ENCODE measurements at regions not wholly inside any gene's neighbourhood (a gene's known extent, or its start where the extent isn't known, plus 50 kb on each side); places are given as distances from the start of the nearest gene placed in this dataset.

GRCh38 chr13:112251930-112252585, 124.1 kb upstream of the SPACA7 start:
- no TSS peak for BruUV-seq (replicated peaks)
- Histone ChIP-seq H3K9me2 (ENCODE audit: insufficient read depth) (no peaks in the 10 kb centered on the region), H3K9me3 (ENCODE audit: insufficient read depth, low read depth) (no peaks in the 10 kb centered on the region), H3K4me3 (no peak overlapping the region), H2AFZ (no peak overlapping the region), H3F3A (ENCODE audit: insufficient read depth, low read depth) (no peaks in the 10 kb centered on the region), H3K36me3 (ENCODE audit: low read depth) (no peaks in the 10 kb centered on the region), H3K27me3 (ENCODE audit: insufficient read depth, low read depth) (peaks cover 100% of the 10 kb centered on the region), H4K20me1 (ENCODE audit: insufficient read depth) (no peaks in the 10 kb centered on the region; the same call in 1 of the 2 replicates), H3K4me1 (replicated peaks; ENCODE audit: insufficient read depth) (no peaks in the 10 kb centered on the region), H3K79me2 (ENCODE audit: low read depth) (no peaks in the 10 kb centered on the region), H3K4me2 (no peak overlapping the region), H3K27ac (no peak overlapping the region)
- CTCF ChIA-PET, result no interaction called here
- intact Hi-C loops (cut with micrococcal nuclease; ENCODE audit: unreplicated experiment), result no loop called here
- POLR2A ChIA-PET (ENCODE audit: unreplicated experiment), result no interaction called here
- DNase-seq, result no peak
- TF ChIP-seq EZH2 (IDR thresholded peaks at IDR 0.05; ENCODE audit: low read depth) (no peak), CTCF (conservative IDR thresholded peaks at IDR 0.05) (no peak)

DNA sequence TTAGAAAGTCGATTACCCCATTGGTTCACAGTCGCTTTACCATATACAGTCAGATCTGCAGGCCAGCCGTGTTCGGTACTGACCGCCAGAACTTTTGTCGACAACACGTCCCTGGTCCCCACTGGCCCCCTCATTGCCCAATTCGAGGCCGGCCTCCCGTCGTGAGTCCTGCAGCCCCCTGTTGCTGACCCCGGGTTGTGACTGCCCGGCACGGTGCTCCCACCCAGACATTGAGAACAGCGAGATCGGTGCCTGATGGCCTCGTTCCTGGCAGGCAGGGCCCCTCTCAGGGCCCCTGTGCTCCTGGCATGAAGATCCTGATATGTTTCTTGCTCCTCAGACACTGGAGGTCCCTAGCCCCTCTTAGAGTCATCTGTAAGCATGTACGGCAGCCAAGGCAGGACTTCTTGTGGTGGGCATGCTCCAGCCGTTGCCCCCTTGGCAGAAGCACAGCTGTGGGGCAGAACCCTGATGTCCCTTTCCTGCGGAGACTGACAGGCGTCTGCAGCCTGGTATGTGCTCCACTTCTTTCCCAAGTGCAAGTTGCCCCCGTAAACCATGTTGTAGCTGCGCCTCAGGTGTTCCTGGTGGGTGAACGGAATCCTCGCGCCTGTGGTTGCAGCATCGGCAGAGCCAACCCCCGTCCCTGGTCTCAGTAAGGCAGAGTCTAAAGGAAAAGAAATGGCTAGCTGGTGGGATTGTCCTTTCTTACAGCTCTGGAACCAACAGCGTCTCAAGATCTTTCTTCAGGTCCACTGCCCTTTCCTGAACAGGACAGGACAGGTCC, 123.2 kb upstream of the SPACA7 start:
- TF ChIP-seq CTCF (conservative IDR thresholded peaks at IDR 0.05) (no peak), EZH2 (IDR thresholded peaks at IDR 0.05; ENCODE audit: low read depth) (no peak)
- Histone ChIP-seq H3K4me2 (no peak overlapping the region), H3F3A (ENCODE audit: insufficient read depth, low read depth) (no peaks in the 10 kb centered on the region), H3K4me1 (replicated peaks; ENCODE audit: insufficient read depth) (no peaks in the 10 kb centered on the region), H3K27me3 (ENCODE audit: insufficient read depth, low read depth) (peaks cover 98% of the 10 kb centered on the region), H3K27ac (no peak overlapping the region), H3K4me3 (no peak overlapping the region), H3K9me2 (ENCODE audit: insufficient read depth) (no peaks in the 10 kb centered on the region), H3K79me2 (ENCODE audit: low read depth) (no peaks in the 10 kb centered on the region), H3K9me3 (ENCODE audit: insufficient read depth, low read depth) (no peaks in the 10 kb centered on the region), H2AFZ (no peak overlapping the region), H3K36me3 (ENCODE audit: low read depth) (no peaks in the 10 kb centered on the region), H4K20me1 (ENCODE audit: insufficient read depth) (no peaks in the 10 kb centered on the region; the same call in 1 of the 2 replicates)
- no peak for DNase-seq
- no TSS peak for BruUV-seq (replicated peaks)
- intact Hi-C loops (cut with micrococcal nuclease; ENCODE audit: unreplicated experiment), result no loop called here
- ChIA-PET POLR2A (ENCODE audit: unreplicated experiment) (no interaction called here), CTCF (no interaction called here)

DNA sequence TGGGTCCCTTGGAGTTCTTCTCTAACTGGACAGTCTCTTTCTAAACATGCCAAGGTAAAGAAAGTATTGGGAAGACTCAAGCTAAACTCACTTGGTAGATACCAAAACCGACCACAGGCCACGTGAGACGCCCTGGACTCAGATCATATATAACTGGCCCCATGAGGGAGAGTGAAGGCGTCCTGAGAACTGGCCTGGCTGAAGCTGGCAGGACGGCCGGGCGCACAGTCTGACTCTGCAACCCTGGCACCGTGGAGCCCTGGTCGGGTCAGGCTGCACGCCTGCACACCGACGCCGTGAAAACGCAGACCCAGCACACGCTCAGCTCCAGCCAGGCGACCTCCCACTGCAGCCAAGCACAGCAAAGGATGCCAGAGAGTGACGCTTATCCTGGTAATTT, 122.5 kb upstream of the SPACA7 start:
- POLR2A ChIA-PET (ENCODE audit: unreplicated experiment), result no interaction called here
- Histone ChIP-seq H3K27me3 (ENCODE audit: insufficient read depth, low read depth) (peaks cover 98% of the 10 kb centered on the region), H3K4me1 (replicated peaks; ENCODE audit: insufficient read depth) (no peaks in the 10 kb centered on the region), H3K4me3 (no peak overlapping the region), H3K9me3 (ENCODE audit: insufficient read depth, low read depth) (no peaks in the 10 kb centered on the region), H2AFZ (no peak overlapping the region), H3K27ac (no peak overlapping the region), H3K9me2 (ENCODE audit: insufficient read depth) (no peaks in the 10 kb centered on the region), H4K20me1 (ENCODE audit: insufficient read depth) (no peaks in the 10 kb centered on the region; the same call in 1 of the 2 replicates), H3K79me2 (ENCODE audit: low read depth) (no peaks in the 10 kb centered on the region), H3F3A (ENCODE audit: insufficient read depth, low read depth) (no peaks in the 10 kb centered on the region), H3K4me2 (no peak overlapping the region), H3K36me3 (ENCODE audit: low read depth) (no peaks in the 10 kb centered on the region)
- no TSS peak for BruUV-seq (replicated peaks)
- intact Hi-C loops (cut with micrococcal nuclease; ENCODE audit: unreplicated experiment), result no loop called here
- CTCF ChIA-PET, result no interaction called here
- no peak for TF ChIP-seq CTCF (conservative IDR thresholded peaks at IDR 0.05)
- TF ChIP-seq EZH2 (IDR thresholded peaks at IDR 0.05; ENCODE audit: low read depth), result no peak
- DNase-seq, result no peak

All from PC-9 (cell line).